ENCODE measurements at regions not wholly inside any gene's neighbourhood (a gene's known extent, or its start where the extent isn't known, plus 50 kb on each side); places are given as distances from the start of the nearest gene placed in this dataset.

- H3K27ac ChIP-seq, result no peak overlapping the region
- WGBS, result 75% methylated on average over 4 of the region's 4 CpGs
Observed at GRCh38 chr2:11985817-11986566, 239.6 kb downstream of the LPIN1 start.

GRCh38 chr2:11987151-11987550 is 240.7 kb downstream of the LPIN1 start:
- Histone ChIP-seq H3K4me3 (no peak overlapping the region), H3K4me1 (no peaks in the 10 kb centered on the region), H3K9me3 (no peaks in the 10 kb centered on the region), H3K27me3 (peaks cover 10% of the 10 kb centered on the region), H3K27ac (no peak overlapping the region), H3K36me3 (no peaks in the 10 kb centered on the region)
- DNase-seq (ENCODE audit: low spot score in 2 of 2), result no peak
- TF ChIP-seq POLR2A (IDR thresholded peaks at IDR 0.05), result no peak
- TF ChIP-seq POLR2AphosphoS5 (IDR thresholded peaks at IDR 0.05), result no peak
- no peak for TF ChIP-seq EP300 (IDR thresholded peaks at IDR 0.05)
- no peak for TF ChIP-seq CTCF (IDR thresholded peaks at IDR 0.05)
- WGBS, result 84% methylated on average over 3 of the region's 3 CpGs

More at GRCh38 chr2:11985817-11986566, 239.6 kb downstream of the LPIN1 start:
- TF ChIP-seq POLR2AphosphoS5 (IDR thresholded peaks at IDR 0.05), result no peak
- TF ChIP-seq CTCF (IDR thresholded peaks at IDR 0.05), result no peak
- TF ChIP-seq EP300 (IDR thresholded peaks at IDR 0.05), result no peak
- TF ChIP-seq POLR2A (IDR thresholded peaks at IDR 0.05), result no peak
- no peak for DNase-seq (ENCODE audit: low spot score in 2 of 2)
- Histone ChIP-seq H3K4me1 (no peaks in the 10 kb centered on the region), H3K27me3 (peaks cover 10% of the 10 kb centered on the region), H3K36me3 (no peaks in the 10 kb centered on the region), H3K9me3 (no peaks in the 10 kb centered on the region), H3K4me3 (no peak overlapping the region)

- Histone ChIP-seq H3K4me3 (no peak overlapping the region), H3K4me1 (no peaks in the 10 kb centered on the region), H3K9me3 (no peaks in the 10 kb centered on the region), H3K27ac (no peak overlapping the region), H3K27me3 (peaks cover 7% of the 10 kb centered on the region), H3K36me3 (no peaks in the 10 kb centered on the region)
- no peak for TF ChIP-seq EP300 (IDR thresholded peaks at IDR 0.05)
- no peak for TF ChIP-seq POLR2A (IDR thresholded peaks at IDR 0.05)
- 67% methylated on average over 14 of the region's 14 CpGs for WGBS
- DNase-seq (ENCODE audit: low spot score in 2 of 2), result no peak
Observed at GRCh38 chr2:11988691-11989353, 242.4 kb downstream of the LPIN1 start.

- H3K4me3 ChIP-seq, result no peak overlapping the region
- TF ChIP-seq POLR2AphosphoS5 (IDR thresholded peaks at IDR 0.05) (no peak), CTCF (IDR thresholded peaks at IDR 0.05) (no peak), EP300 (IDR thresholded peaks at IDR 0.05) (no peak), POLR2A (IDR thresholded peaks at IDR 0.05) (no peak)
- 59% methylated on average over 2 of the region's 2 CpGs for WGBS
- no peak overlapping the region for H3K27ac ChIP-seq
- H3K36me3 ChIP-seq, result no peaks in the 10 kb centered on the region
- H3K9me3 ChIP-seq, result no peaks in the 10 kb centered on the region
- H3K27me3 ChIP-seq, result peaks cover 4% of the 10 kb centered on the region
- no peak for DNase-seq (ENCODE audit: low spot score in 2 of 2)
- no peaks in the 10 kb centered on the region for H3K4me1 ChIP-seq
Observed at GRCh38 chr2:11989354-11989703, 242.9 kb downstream of the LPIN1 start.

GRCh38 chr2:11990576-11990975 is 244.1 kb downstream of the LPIN1 start:
- Histone ChIP-seq H3K4me3 (no peak overlapping the region), H3K36me3 (no peaks in the 10 kb centered on the region), H3K27me3 (no peaks in the 10 kb centered on the region), H3K27ac (no peak overlapping the region), H3K9me3 (no peaks in the 10 kb centered on the region), H3K4me1 (no peaks in the 10 kb centered on the region)
- no peak for DNase-seq (ENCODE audit: low spot score in 2 of 2)
- WGBS, result 91% methylated on average over 4 of the region's 4 CpGs
- TF ChIP-seq POLR2AphosphoS5 (IDR thresholded peaks at IDR 0.05), result no peak
- TF ChIP-seq CTCF (IDR thresholded peaks at IDR 0.05), result no peak
- TF ChIP-seq POLR2A (IDR thresholded peaks at IDR 0.05), result no peak
- no peak for TF ChIP-seq EP300 (IDR thresholded peaks at IDR 0.05)

Data from suprapubic skin (tissue), 4 donors.